DND-41 (cell line): ENCODE measurements at regions not wholly inside any gene's neighbourhood (a gene's known extent, or its start where the extent isn't known, plus 50 kb on each side); places are given as distances from the start of the nearest gene placed in this dataset.

Experiments
- EZH2 ChIP-seq: IDR thresholded peaks from 3 replicates; pipeline ENCODE4 v1.6.1; 2012; ENCODE audit warnings: borderline replicate concordance, low read depth, mild to moderate bottlenecking, moderate library complexity, low read length, inconsistent platforms; ENCODE audit not compliant: severe bottlenecking
- TF ChIP-seq, protein P1 (sequence below): IDR thresholded peaks from 2 replicates; pipeline ENCODE4 v1.5.1; 2012; ENCODE audit warnings: borderline replicate concordance, low read length, moderate library complexity, mild to moderate bottlenecking; ENCODE audit not compliant: poor library complexity, severe bottlenecking; ENCODE audit errors: extremely low read depth

DNA sequence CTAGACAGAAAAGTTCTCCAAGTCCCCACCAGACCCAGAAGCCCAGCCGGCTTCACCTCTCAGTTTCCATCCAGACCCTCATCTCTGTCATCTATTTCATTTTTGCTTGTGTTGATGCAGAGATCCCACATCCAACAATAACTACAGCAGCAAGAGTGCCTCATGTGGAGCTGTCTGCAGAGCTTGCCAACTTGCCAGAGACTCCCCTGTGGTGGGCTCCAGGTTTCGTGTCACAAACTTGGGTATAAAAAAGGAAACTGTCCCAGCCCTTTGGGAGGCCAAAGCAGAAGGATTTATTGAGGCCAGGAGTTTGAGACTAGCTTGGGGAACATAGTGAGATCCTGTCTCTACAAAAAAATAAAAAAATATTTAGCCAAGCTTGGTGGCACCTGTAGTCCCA is 182.4 kb upstream of the ATP10A start:
- TF ChIP-seq, protein P1, sequence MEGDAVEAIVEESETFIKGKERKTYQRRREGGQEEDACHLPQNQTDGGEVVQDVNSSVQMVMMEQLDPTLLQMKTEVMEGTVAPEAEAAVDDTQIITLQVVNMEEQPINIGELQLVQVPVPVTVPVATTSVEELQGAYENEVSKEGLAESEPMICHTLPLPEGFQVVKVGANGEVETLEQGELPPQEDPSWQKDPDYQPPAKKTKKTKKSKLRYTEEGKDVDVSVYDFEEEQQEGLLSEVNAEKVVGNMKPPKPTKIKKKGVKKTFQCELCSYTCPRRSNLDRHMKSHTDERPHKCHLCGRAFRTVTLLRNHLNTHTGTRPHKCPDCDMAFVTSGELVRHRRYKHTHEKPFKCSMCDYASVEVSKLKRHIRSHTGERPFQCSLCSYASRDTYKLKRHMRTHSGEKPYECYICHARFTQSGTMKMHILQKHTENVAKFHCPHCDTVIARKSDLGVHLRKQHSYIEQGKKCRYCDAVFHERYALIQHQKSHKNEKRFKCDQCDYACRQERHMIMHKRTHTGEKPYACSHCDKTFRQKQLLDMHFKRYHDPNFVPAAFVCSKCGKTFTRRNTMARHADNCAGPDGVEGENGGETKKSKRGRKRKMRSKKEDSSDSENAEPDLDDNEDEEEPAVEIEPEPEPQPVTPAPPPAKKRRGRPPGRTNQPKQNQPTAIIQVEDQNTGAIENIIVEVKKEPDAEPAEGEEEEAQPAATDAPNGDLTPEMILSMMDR = no peak
- TF ChIP-seq EZH2 = no peak
